ENCODE measurements at regions not wholly inside any gene's neighbourhood (a gene's known extent, or its start where the extent isn't known, plus 50 kb on each side); places are given as distances from the start of the nearest gene placed in this dataset.

GRCh38 chr18:47345291-47345690 lies 93.8 kb upstream of the SKOR2 start:
- Histone ChIP-seq H3K4me1 (ENCODE audit: insufficient read depth, low read length) (no peaks in the 10 kb centered on the region), H4K20me1 (ENCODE audit: insufficient read depth, low read length) (no peaks in the 10 kb centered on the region), H3K36me3 (ENCODE audit: insufficient read depth, low read length) (no peaks in the 10 kb centered on the region), H2AFZ (ENCODE audit: low read depth, low read length) (no peak overlapping the region), H3K4me2 (ENCODE audit: insufficient read depth, low read length) (no peak overlapping the region), H3K4me3 (ENCODE audit: low read depth in 1 of 2, low read length in 2 of 2) (no peak overlapping the region), H3K9ac (ENCODE audit: low read depth, low read length) (no peak overlapping the region), H3K27ac (ENCODE audit: low read length) (no peak overlapping the region), H3K9me3 (ENCODE audit: insufficient read depth, low read length, severe bottlenecking) (no peaks in the 10 kb centered on the region), H3K79me2 (ENCODE audit: insufficient read depth, low read length) (no peaks in the 10 kb centered on the region), H3K27me3 (ENCODE audit: insufficient read depth, low read length, poor library complexity) (no peaks in the 10 kb centered on the region)
- no peak for TF ChIP-seq EZH2 (IDR thresholded peaks at IDR 0.05; ENCODE audit: borderline replicate concordance, low read depth, low read length, severe bottlenecking)
- TF ChIP-seq CTCF (IDR thresholded peaks at IDR 0.05; ENCODE audit: borderline replicate concordance, extremely low read depth, low read length, poor library complexity, severe bottlenecking), result no peak
- ATAC-seq (ENCODE audit: insufficient read depth, low read depth), result no peak
- DNase-seq, result no peak

GRCh38 chr18:47343291-47343690 lies 91.8 kb upstream of the SKOR2 start:
- no peaks in the 10 kb centered on the region for H4K20me1 ChIP-seq (ENCODE audit: insufficient read depth, low read length)
- H3K9ac ChIP-seq (ENCODE audit: low read depth, low read length), result no peak overlapping the region
- TF ChIP-seq EZH2 (IDR thresholded peaks at IDR 0.05; ENCODE audit: borderline replicate concordance, low read depth, low read length, severe bottlenecking), result no peak
- no peak for TF ChIP-seq CTCF (IDR thresholded peaks at IDR 0.05; ENCODE audit: borderline replicate concordance, extremely low read depth, low read length, poor library complexity, severe bottlenecking)
- DNase-seq (no peak), ATAC-seq (ENCODE audit: insufficient read depth, low read depth) (no peak)
- H3K27me3 ChIP-seq (ENCODE audit: insufficient read depth, low read length, poor library complexity), result no peaks in the 10 kb centered on the region
- H2AFZ ChIP-seq (ENCODE audit: low read depth, low read length), result no peak overlapping the region
- H3K27ac ChIP-seq (ENCODE audit: low read length), result no peak overlapping the region
- H3K79me2 ChIP-seq (ENCODE audit: insufficient read depth, low read length), result no peaks in the 10 kb centered on the region
- no peaks in the 10 kb centered on the region for H3K9me3 ChIP-seq (ENCODE audit: insufficient read depth, low read length, severe bottlenecking)
- H3K36me3 ChIP-seq (ENCODE audit: insufficient read depth, low read length), result no peaks in the 10 kb centered on the region
- H3K4me2 ChIP-seq (ENCODE audit: insufficient read depth, low read length), result no peak overlapping the region
- H3K4me1 ChIP-seq (ENCODE audit: insufficient read depth, low read length), result no peaks in the 10 kb centered on the region
- no peak overlapping the region for H3K4me3 ChIP-seq (ENCODE audit: low read depth in 1 of 2, low read length in 2 of 2)

- Histone ChIP-seq H3K4me2 (ENCODE audit: insufficient read depth, low read length) (no peak overlapping the region), H3K27ac (ENCODE audit: low read length) (no peak overlapping the region), H3K9ac (ENCODE audit: low read depth, low read length) (no peak overlapping the region), H3K4me1 (ENCODE audit: insufficient read depth, low read length) (no peaks in the 10 kb centered on the region), H3K27me3 (ENCODE audit: insufficient read depth, low read length, poor library complexity) (no peaks in the 10 kb centered on the region), H3K9me3 (ENCODE audit: insufficient read depth, low read length, severe bottlenecking) (no peaks in the 10 kb centered on the region), H4K20me1 (ENCODE audit: insufficient read depth, low read length) (no peaks in the 10 kb centered on the region), H3K79me2 (ENCODE audit: insufficient read depth, low read length) (no peaks in the 10 kb centered on the region), H2AFZ (ENCODE audit: low read depth, low read length) (no peak overlapping the region), H3K36me3 (ENCODE audit: insufficient read depth, low read length) (no peaks in the 10 kb centered on the region), H3K4me3 (ENCODE audit: low read depth in 1 of 2, low read length in 2 of 2) (no peak overlapping the region)
- no peak for DNase-seq
- no peak for TF ChIP-seq CTCF (IDR thresholded peaks at IDR 0.05; ENCODE audit: borderline replicate concordance, extremely low read depth, low read length, poor library complexity, severe bottlenecking)
- TF ChIP-seq EZH2 (IDR thresholded peaks at IDR 0.05; ENCODE audit: borderline replicate concordance, low read depth, low read length, severe bottlenecking), result no peak
- no peak for ATAC-seq (ENCODE audit: insufficient read depth, low read depth)
Observed at GRCh38 chr18:47342566-47342965, 91.1 kb upstream of the SKOR2 start.

- H3K9me3 ChIP-seq (ENCODE audit: insufficient read depth, low read length, severe bottlenecking), result no peaks in the 10 kb centered on the region
- H3K4me1 ChIP-seq (ENCODE audit: insufficient read depth, low read length), result no peaks in the 10 kb centered on the region
- H2AFZ ChIP-seq (ENCODE audit: low read depth, low read length), result no peak overlapping the region
- ATAC-seq (ENCODE audit: insufficient read depth, low read depth) (no peak), DNase-seq (no peak)
- no peaks in the 10 kb centered on the region for H3K27me3 ChIP-seq (ENCODE audit: insufficient read depth, low read length, poor library complexity)
- TF ChIP-seq EZH2 (IDR thresholded peaks at IDR 0.05; ENCODE audit: borderline replicate concordance, low read depth, low read length, severe bottlenecking) (no peak), CTCF (IDR thresholded peaks at IDR 0.05; ENCODE audit: borderline replicate concordance, extremely low read depth, low read length, poor library complexity, severe bottlenecking) (no peak)
- H3K36me3 ChIP-seq (ENCODE audit: insufficient read depth, low read length), result no peaks in the 10 kb centered on the region
- H3K27ac ChIP-seq (ENCODE audit: low read length), result no peak overlapping the region
- H3K4me2 ChIP-seq (ENCODE audit: insufficient read depth, low read length), result no peak overlapping the region
- H4K20me1 ChIP-seq (ENCODE audit: insufficient read depth, low read length), result no peaks in the 10 kb centered on the region
- H3K4me3 ChIP-seq (ENCODE audit: low read depth in 1 of 2, low read length in 2 of 2), result no peak overlapping the region
- no peak overlapping the region for H3K9ac ChIP-seq (ENCODE audit: low read depth, low read length)
- no peaks in the 10 kb centered on the region for H3K79me2 ChIP-seq (ENCODE audit: insufficient read depth, low read length)
Observed at GRCh38 chr18:47341678-47342077, 90.2 kb upstream of the SKOR2 start.

Data from DND-41 (cell line).